ENCODE measurements at regions not wholly inside any gene's neighbourhood (a gene's known extent, or its start where the extent isn't known, plus 50 kb on each side); places are given as distances from the start of the nearest gene placed in this dataset.
"Not testable (repeated sequence)": the region's sequence is repeated elsewhere in the genome, so short reads cannot be mapped to it uniquely, and the experiment has no call there.

DNA sequence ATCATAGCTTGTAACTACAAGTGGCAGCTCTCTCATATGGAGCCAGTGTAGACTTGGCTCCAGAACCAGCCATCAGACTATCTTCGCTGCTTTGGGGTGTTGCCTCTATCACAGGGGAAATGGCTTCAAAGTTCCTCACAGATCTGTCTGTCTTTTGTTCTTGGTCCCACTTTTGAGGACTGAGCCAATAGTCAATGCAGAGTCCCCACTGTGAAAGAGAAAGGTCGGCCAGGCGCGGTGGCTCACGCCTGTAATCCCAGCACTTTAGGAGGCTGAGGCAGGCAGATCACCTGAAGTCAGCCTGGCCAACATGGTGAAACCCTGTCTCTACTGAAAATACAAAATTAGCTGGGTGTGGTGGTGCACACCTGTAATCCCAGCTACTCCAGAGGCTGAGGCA, 86.9 kb upstream of the FZD7 start:
- H3K4me3 ChIP-seq, H3K4me1 ChIP-seq, H3K4me2 ChIP-seq, H3K36me3 ChIP-seq, H3K9ac ChIP-seq, H3K9me3 ChIP-seq, H3K27ac ChIP-seq, H3K27me3 ChIP-seq, H4K20me1 ChIP-seq: not testable (repeated sequence)

DNA sequence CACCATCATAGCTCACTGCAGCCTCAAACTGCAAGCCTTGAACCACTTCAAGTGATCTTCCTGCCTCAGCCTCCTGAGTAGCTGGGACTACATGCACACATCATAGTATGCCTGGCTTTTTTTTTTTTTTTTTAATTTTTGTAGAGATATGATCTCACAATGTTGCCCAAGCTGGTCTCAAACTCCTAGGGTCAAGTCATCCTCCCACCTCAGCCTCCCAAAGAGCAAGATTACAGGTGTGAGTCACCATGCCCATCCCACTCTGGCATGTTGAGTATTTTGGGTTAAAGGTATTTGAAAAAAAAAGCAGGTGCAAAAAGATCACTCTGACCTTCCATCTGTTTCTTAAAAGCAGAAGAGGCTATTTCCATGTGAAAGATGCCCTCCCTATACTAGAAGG, 86.4 kb upstream of the FZD7 start:
- Histone ChIP-seq H3K4me1 (peaks cover 10% of the 10 kb centered on the region), H3K36me3 (no peaks in the 10 kb centered on the region), H3K9me3 (no peaks in the 10 kb centered on the region), H4K20me1 (no peaks in the 10 kb centered on the region), H3K9ac (no peak overlapping the region), H3K4me2 (no peak overlapping the region), H3K27me3 (no peaks in the 10 kb centered on the region), H3K27ac (no peak overlapping the region), H3K4me3 (no peak overlapping the region)
- no peak for TF ChIP-seq Cebpa-rat (IDR thresholded peaks at IDR 0.05)

DNA sequence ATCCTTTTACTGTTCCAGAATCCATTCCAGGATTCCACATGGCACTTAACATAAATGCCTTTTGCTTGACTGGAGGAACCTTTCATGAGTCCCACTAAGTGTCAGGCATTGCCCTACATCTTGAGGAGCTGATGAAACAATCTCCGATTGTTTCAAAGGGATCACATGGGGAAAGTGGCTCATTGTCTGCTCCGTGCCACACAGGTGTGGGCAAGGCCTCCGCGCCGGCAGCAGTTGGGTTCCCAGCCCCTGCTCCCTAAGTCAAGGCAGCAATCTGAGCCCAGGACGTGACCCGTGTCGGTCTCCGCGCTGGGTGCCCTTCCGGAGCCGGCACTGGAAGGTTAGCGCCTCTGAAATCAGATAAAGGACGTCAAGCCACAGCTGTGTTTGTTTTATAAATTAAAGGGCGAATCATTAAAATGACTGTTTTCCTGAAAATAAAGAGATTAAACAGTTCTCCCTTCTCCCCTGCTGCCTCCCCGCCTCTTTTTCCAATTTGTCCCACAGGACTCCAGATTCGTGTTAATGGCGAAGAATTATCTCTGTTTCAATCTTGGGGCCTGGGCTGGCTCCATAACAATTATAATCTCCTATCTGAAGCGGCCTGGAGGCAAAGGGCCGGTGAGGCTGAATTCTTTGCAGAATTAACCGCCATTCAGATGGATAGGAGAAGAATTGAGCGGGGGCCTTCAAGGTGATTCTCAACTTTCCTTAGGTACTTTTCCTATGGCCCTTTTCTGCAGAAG, 84.3 kb upstream of the FZD7 start:
- H3K9me3 ChIP-seq, result no peaks in the 10 kb centered on the region
- H3K27ac ChIP-seq, result no peak overlapping the region
- peaks cover 23% of the 10 kb centered on the region for H3K4me1 ChIP-seq
- H3K4me2 ChIP-seq, result no peak overlapping the region
- H3K4me3 ChIP-seq, result no peak overlapping the region
- no peaks in the 10 kb centered on the region for H3K36me3 ChIP-seq
- no peak for TF ChIP-seq Cebpa-rat (IDR thresholded peaks at IDR 0.05)
- no peaks in the 10 kb centered on the region for H4K20me1 ChIP-seq
- no peak overlapping the region for H3K9ac ChIP-seq
- H3K27me3 ChIP-seq, result no peaks in the 10 kb centered on the region

DNA sequence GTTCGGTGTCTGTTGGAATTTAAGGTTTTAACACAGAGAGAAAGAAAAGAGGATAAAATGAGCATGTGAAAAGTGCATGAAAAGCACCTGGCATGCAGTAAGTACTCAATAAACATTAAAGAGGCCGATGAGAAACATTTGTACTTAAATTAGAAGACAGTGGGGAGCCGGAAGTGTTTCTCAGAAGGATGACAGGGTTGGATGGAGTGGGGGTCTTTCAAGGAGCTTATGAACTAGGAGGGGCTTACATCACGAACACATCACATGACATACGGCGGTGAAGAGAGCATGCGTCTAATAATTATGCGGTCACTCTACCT, 83.8 kb upstream of the FZD7 start:
- H3K4me2 ChIP-seq, result no peak overlapping the region
- H3K4me3 ChIP-seq, result no peak overlapping the region
- no peaks in the 10 kb centered on the region for H3K27me3 ChIP-seq
- H3K4me1 ChIP-seq, result peaks cover 26% of the 10 kb centered on the region
- no peaks in the 10 kb centered on the region for H3K36me3 ChIP-seq
- H3K27ac ChIP-seq, result no peak overlapping the region
- H3K9me3 ChIP-seq, result no peaks in the 10 kb centered on the region
- no peaks in the 10 kb centered on the region for H4K20me1 ChIP-seq
- H3K9ac ChIP-seq, result no peak overlapping the region
- no peak for TF ChIP-seq Cebpa-rat (IDR thresholded peaks at IDR 0.05)

DNA sequence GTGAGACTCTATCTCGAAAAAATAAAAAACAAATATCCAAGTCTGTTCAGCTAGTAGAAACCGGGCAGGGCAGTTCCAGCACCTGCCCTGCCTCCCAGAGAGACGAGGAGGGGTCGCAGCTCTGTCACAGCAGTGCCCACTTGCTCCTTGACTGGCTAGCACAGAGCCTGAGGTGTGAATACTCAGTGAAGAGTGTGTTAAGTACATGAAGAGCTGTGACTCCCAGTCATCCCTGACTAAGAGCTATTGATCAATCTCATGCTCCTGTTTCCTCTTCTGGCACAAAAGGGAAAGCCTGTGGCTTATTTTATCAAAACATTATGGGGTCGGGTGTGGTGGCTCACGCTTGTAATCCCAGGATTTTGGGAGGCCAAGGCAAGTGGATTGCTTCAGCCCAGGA, 83.0 kb upstream of the FZD7 start:
- H3K9me3 ChIP-seq, result no peaks in the 10 kb centered on the region
- no peaks in the 10 kb centered on the region for H3K27me3 ChIP-seq
- H3K4me2 ChIP-seq, result no peak overlapping the region
- no peak overlapping the region for H3K27ac ChIP-seq
- no peak for TF ChIP-seq Cebpa-rat (IDR thresholded peaks at IDR 0.05)
- H3K36me3 ChIP-seq, result no peaks in the 10 kb centered on the region
- no peak overlapping the region for H3K4me3 ChIP-seq
- H3K4me1 ChIP-seq, result peaks cover 26% of the 10 kb centered on the region
- no peaks in the 10 kb centered on the region for H4K20me1 ChIP-seq
- H3K9ac ChIP-seq, result no peak overlapping the region

DNA sequence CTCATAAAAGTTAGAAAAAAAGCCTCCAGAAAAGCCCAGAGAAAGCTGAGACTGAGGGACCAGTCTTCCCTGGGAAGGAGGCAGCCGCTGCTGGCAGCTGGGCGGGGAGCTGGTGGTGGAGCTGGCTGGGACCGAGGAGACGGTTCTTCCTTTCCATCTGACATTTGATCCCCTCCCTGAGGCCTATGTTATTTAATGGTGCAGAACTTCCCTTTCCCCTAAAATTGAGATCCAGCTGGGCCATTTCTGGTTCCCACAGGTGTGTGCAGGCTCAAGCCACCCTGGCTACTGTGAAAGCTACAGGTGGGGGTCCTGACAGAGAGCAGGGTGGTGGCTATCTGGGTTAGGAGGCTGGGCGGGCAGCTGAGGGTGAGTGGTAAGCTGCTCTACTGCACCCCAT, 81.5 kb upstream of the FZD7 start:
- Histone ChIP-seq H3K9me3 (no peaks in the 10 kb centered on the region), H3K4me2 (peak overlapping the region; percentile 47), H3K4me1 (peaks cover 26% of the 10 kb centered on the region), H3K36me3 (no peaks in the 10 kb centered on the region), H3K9ac (no peak overlapping the region), H4K20me1 (no peaks in the 10 kb centered on the region), H3K27ac (no peak overlapping the region), H3K27me3 (no peaks in the 10 kb centered on the region), H3K4me3 (no peak overlapping the region)
- TF ChIP-seq Cebpa-rat (IDR thresholded peaks at IDR 0.05), result no peak

DNA sequence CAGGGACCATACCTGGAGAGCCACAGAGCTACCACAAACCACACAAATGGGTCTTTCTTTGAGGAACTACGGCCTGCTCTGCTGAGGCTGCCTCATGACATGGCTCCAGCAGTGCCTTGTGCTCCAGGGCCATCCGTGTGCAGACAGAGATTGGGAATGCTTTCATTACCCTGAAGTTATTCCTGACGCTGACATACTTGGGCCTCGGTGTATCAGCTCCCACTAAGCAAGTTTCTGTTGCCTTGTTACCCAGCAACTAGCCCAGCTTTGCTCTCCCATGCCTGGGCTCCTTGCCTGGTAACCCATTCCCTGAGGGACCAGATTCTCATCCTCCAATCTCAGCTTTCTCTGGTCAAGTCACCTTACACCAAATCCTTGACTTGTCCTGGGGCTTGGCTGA, 80.3 kb upstream of the FZD7 start:
- H3K4me3 ChIP-seq, result no peak overlapping the region
- no peaks in the 10 kb centered on the region for H3K36me3 ChIP-seq
- no peak for TF ChIP-seq Cebpa-rat (IDR thresholded peaks at IDR 0.05)
- no peaks in the 10 kb centered on the region for H3K9me3 ChIP-seq
- peaks cover 26% of the 10 kb centered on the region for H3K4me1 ChIP-seq
- H4K20me1 ChIP-seq, result no peaks in the 10 kb centered on the region
- H3K27me3 ChIP-seq, result no peaks in the 10 kb centered on the region
- no peak overlapping the region for H3K9ac ChIP-seq
- 0 out of 2 replicates have a peak overlapping the region, but pooled peaks have one; percentile 19 for H3K4me2 ChIP-seq
- no peak overlapping the region for H3K27ac ChIP-seq

DNA sequence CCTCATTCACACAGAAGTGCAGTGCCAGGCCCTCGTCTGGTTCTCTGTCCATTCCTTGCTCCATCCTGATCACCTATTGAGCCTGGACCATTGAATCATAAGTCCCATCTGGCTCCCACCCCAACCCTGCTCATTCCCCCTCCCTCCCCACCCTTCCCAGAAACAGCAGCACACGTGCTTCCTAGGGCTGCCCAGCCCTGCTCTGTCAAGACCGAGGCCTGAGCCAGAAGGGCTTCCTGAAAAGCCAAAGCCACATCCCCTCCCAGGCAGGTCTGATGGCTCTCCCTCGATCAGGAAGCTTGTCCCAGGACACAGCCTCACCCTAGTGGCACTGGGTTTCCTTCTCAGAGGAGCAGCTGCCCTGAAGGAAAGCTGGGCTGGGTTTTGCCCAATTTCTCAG, 79.8 kb upstream of the FZD7 start:
- Histone ChIP-seq H3K9me3 (no peaks in the 10 kb centered on the region), H3K27me3 (no peaks in the 10 kb centered on the region), H4K20me1 (no peaks in the 10 kb centered on the region), H3K9ac (no peak overlapping the region), H3K4me1 (peaks cover 26% of the 10 kb centered on the region), H3K36me3 (no peaks in the 10 kb centered on the region), H3K4me2 (peak overlapping the region; percentile 50), H3K4me3 (no peak overlapping the region), H3K27ac (no peak overlapping the region)
- TF ChIP-seq Cebpa-rat (IDR thresholded peaks at IDR 0.05), result no peak

DNA sequence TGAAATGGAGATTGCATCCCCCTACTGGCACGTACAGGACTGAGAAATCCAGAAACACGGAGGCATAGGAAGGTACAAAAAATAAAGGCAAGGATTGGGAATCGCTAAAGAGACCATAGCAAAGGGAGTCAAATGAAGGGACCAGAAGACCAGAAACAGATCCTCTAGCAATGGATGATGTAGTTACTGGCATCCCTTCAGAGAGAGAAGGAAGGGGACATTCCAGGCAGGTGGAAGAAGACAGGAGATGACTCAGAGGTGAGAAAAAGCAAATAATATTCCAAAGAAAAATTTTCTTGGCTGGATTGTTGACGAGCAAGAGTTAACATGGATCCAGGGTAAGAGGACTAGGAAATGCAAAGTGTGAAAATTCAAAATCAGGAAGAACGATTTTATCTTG, 78.4 kb upstream of the FZD7 start:
- no peaks in the 10 kb centered on the region for H3K36me3 ChIP-seq
- no peak overlapping the region for H3K4me2 ChIP-seq
- TF ChIP-seq Cebpa-rat (IDR thresholded peaks at IDR 0.05), result no peak
- H3K9ac ChIP-seq, result no peak overlapping the region
- H4K20me1 ChIP-seq, result no peaks in the 10 kb centered on the region
- no peaks in the 10 kb centered on the region for H3K27me3 ChIP-seq
- no peaks in the 10 kb centered on the region for H3K9me3 ChIP-seq
- H3K27ac ChIP-seq, result no peak overlapping the region
- no peak overlapping the region for H3K4me3 ChIP-seq
- H3K4me1 ChIP-seq, result peaks cover 29% of the 10 kb centered on the region

DNA sequence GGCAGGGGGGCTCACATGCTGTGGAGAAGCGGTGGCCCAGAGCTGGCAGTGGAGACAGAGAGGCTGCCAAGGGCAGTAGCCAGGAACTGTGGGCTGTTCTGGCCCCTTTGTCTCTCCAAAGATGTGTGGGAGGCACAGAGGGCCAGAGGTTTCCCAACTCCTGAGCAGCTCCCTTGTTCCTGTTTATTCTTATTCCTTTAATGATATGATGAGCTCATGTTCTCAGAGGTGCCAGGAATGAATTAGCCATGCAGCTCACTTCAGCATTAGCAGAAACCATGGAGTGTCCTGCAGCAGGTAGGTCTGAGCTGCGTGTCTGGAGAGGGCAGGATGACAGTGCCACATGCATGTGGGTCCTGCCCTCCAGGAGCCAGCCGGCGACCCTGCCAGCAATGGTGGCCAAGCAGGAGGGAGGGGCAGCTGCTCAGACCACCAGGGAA, 77.9 kb upstream of the FZD7 start:
- no peak overlapping the region for H3K4me2 ChIP-seq
- no peaks in the 10 kb centered on the region for H4K20me1 ChIP-seq
- peaks cover 33% of the 10 kb centered on the region for H3K4me1 ChIP-seq
- H3K27ac ChIP-seq, result no peak overlapping the region
- no peaks in the 10 kb centered on the region for H3K9me3 ChIP-seq
- no peak overlapping the region for H3K9ac ChIP-seq
- no peaks in the 10 kb centered on the region for H3K36me3 ChIP-seq
- H3K4me3 ChIP-seq, result no peak overlapping the region
- no peaks in the 10 kb centered on the region for H3K27me3 ChIP-seq
- TF ChIP-seq Cebpa-rat (IDR thresholded peaks at IDR 0.05), result no peak

DNA sequence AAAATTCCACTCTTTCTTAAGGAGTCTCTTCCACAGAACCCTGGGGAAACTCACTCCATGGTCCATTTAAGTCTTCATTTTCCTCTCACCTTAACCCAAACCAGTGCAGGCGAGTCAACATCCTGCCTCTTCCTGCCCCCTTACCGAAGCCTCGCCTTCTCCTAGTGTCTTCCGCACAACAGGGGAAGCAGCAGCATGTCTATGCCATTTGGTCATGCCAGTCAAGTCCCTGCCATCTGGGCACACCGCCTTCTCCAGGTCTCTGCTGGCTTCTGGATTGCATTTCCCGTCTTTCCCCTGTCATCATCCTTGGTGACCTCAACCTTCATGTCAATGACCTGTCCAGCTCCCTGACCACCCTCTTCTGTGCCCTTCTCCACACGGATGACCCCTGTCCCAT, 77.3 kb upstream of the FZD7 start:
- H3K4me3 ChIP-seq, result no peak overlapping the region
- H3K4me2 ChIP-seq, result no peak overlapping the region
- H3K27me3 ChIP-seq, result no peaks in the 10 kb centered on the region
- no peaks in the 10 kb centered on the region for H3K36me3 ChIP-seq
- no peaks in the 10 kb centered on the region for H4K20me1 ChIP-seq
- no peaks in the 10 kb centered on the region for H3K9me3 ChIP-seq
- H3K27ac ChIP-seq, result no peak overlapping the region
- H3K9ac ChIP-seq, result no peak overlapping the region
- peaks cover 40% of the 10 kb centered on the region for H3K4me1 ChIP-seq
- TF ChIP-seq Cebpa-rat (IDR thresholded peaks at IDR 0.05), result no peak
